HCT116 (cell line): ENCODE measurements at regions not wholly inside any gene's neighbourhood (a gene's known extent, or its start where the extent isn't known, plus 50 kb on each side); places are given as distances from the start of the nearest gene placed in this dataset.
A peak's percentile ranks its signal among the peaks of the same experiment; 100 is the strongest.

Source experiments
- ATAC-seq: fragments of 200-7000 bp; cut with Tn5 transposase; 2 replicates; pipeline ENCODE4 v1.9.1; 2020; ENCODE audit warnings: mild to moderate bottlenecking, moderate library complexity
- BruUV-seq: library from RNA; stranded (reverse); fragments of 400-500 nt; replicated peaks from 2 replicates; lab custom pipeline; 2021; lab: Mats Ljungman, UMichigan
- CTCF ChIA-PET: fragments of 300-600 bp; sonication (Branson Sonifier 250); formaldehyde crosslinking; loops from one replicate; lab custom pipeline; 2021; ENCODE audit warnings: antibody characterized with exemption; lab: Charles Lee
- POLR2A ChIA-PET: fragments of 300-600, 350-600 bp; sonication (Branson Sonifier 250); formaldehyde crosslinking; loops from one replicate; lab custom pipeline; 2021; ENCODE audit warnings: antibody characterized with exemption; lab: Charles Lee
- RAD21 ChIA-PET, 2 experiments: fragments of 300-600 bp; sonication (Branson Sonifier 250); formaldehyde crosslinking; loops; one replicate each; lab custom pipeline; 2023; ENCODE audit warnings: low total read pairs in 2 of 2; ENCODE audit not compliant: uncharacterized antibody in 2 of 2, unreplicated experiment in 2 of 2, low non-redundant PET in 1 of 2; lab: Charles Lee
- DNase-seq: peaks from one replicate; pipeline ENCODE4 v3.0.0-alpha.2; 2010; ENCODE audit warnings: low read depth, low spot score
- H2AFZ ChIP-seq: fragments of 200-600 bp; shearing (Covaris generic), sonication (generic); 2 replicates; pipeline ENCODE4 v1.6.1; 2017; ENCODE audit warnings: low read depth, mixed run types, mixed read lengths, antibody characterized with exemption, low read length; ENCODE audit not compliant: poor library complexity, severe bottlenecking
- H3K27ac ChIP-seq: 2 replicates; pipeline ENCODE4 v1.5.1; 2012; ENCODE audit warnings: low read depth, low read length
- H3K27me3 ChIP-seq: fragments of 200-600 bp; sonication (generic); 2 replicates; pipeline ENCODE4 v1.6.1; 2016; ENCODE audit warnings: mixed run types, low read length, mixed read lengths; ENCODE audit not compliant: insufficient read depth
- H3K36me3 ChIP-seq, 2 experiments: fragments of 200-500 bp in 1 of 2; fragments of 200-600 bp in 1 of 2; sonication (Bioruptor generic) in 1 of 2; sonication (generic) in 1 of 2; 2 replicates each; pipeline versions ENCODE4 v1.5.1 to v1.6.1; 2014 to 2016; ENCODE audit warnings: low read length in 2 of 2, inconsistent platforms in 1 of 2, mixed read lengths in 1 of 2, mixed run types in 1 of 2; ENCODE audit not compliant: insufficient read depth in 2 of 2, control insufficient read depth in 1 of 2
- H3K4me1 ChIP-seq, 2 experiments: fragments of 200-600 bp in 1 of 2; sonication (generic) in 1 of 2; 2 replicates each; pipeline versions ENCODE4 v1.5.1 to v1.6.1; 2012 to 2017; ENCODE audit warnings: low read length in 2 of 2, inconsistent platforms in 1 of 2, mild to moderate bottlenecking in 1 of 2, mixed read lengths in 1 of 2, mixed run types in 1 of 2, moderate library complexity in 1 of 2; ENCODE audit not compliant: insufficient read depth in 2 of 2, control insufficient read depth in 1 of 2
- H3K4me2 ChIP-seq: fragments of 200-600 bp; sonication (generic); 2 replicates; pipeline ENCODE4 v1.6.1; 2017; ENCODE audit warnings: mixed run types, low read length, mixed read lengths
- H3K4me3 ChIP-seq, 2 experiments: fragments of 200-600 bp in 1 of 2; sonication (generic) in 1 of 2; replicated peaks in 1 of 2; 2 replicates each; pipeline ENCODE4 v1.5.1; 2011 to 2016; ENCODE audit warnings: low read length in 2 of 2, control low read depth in 1 of 2, low read depth in 1 of 2, mild to moderate bottlenecking in 1 of 2, mixed read lengths in 1 of 2, mixed run types in 1 of 2
- H3K79me2 ChIP-seq: fragments of 200-600 bp; sonication (generic); 2 replicates; pipeline ENCODE4 v1.6.1; 2017; ENCODE audit warnings: mild to moderate bottlenecking, mixed run types, low read length, moderate library complexity, mixed read lengths; ENCODE audit not compliant: insufficient read depth
- H3K9ac ChIP-seq: fragments of 200-600 bp; sonication (generic); 2 replicates; pipeline ENCODE4 v1.6.1; 2016; ENCODE audit warnings: low read length, mixed read lengths
- H3K9me2 ChIP-seq: fragments of 200-600 bp; sonication (generic), shearing (Covaris generic); 2 replicates; pipeline ENCODE4 v1.6.1; 2017; ENCODE audit warnings: mixed run types, mild to moderate bottlenecking, moderate library complexity; ENCODE audit not compliant: insufficient read depth
- H3K9me3 ChIP-seq, 2 experiments: fragments of 200-500 bp in 1 of 2; fragments of 200-600 bp in 1 of 2; sonication (Bioruptor generic) in 1 of 2; sonication (generic) in 1 of 2; 2 replicates each; pipeline ENCODE4 v1.6.1; 2014 to 2017; ENCODE audit warnings: low read length in 2 of 2, mixed read lengths in 2 of 2, inconsistent platforms in 1 of 2, low read depth in 1 of 2, mild to moderate bottlenecking in 1 of 2, mixed run types in 1 of 2, moderate library complexity in 1 of 2; ENCODE audit not compliant: control insufficient read depth in 1 of 2, insufficient read depth in 1 of 2
- H4K20me1 ChIP-seq: fragments of 200-600 bp; sonication (generic), shearing (Covaris generic); 2 replicates; pipeline ENCODE4 v1.6.1; 2017; ENCODE audit warnings: mixed run types, mild to moderate bottlenecking, moderate library complexity; ENCODE audit not compliant: insufficient read depth
- CEBPB ChIP-seq: IDR thresholded peaks from 2 replicates; pipeline ENCODE4 v1.6.1; 2012; ENCODE audit warnings: low read depth
- EGR1 ChIP-seq: IDR thresholded peaks from 2 replicates; pipeline ENCODE4 v1.6.1; 2012; ENCODE audit warnings: low read depth
- EZH2 ChIP-seq: fragments of 200-600 bp; sonication (generic); IDR thresholded peaks from 2 replicates; pipeline ENCODE4 v1.6.1; 2017; ENCODE audit warnings: antibody characterized with exemption, mixed run types
- POLR2AphosphoS5 ChIP-seq: IDR thresholded peaks from 2 replicates; pipeline ENCODE4 v1.6.1; 2011; ENCODE audit warnings: mild to moderate bottlenecking, low read depth, low read length, moderate library complexity
- RAD21 ChIP-seq: IDR thresholded peaks from 2 replicates; pipeline ENCODE4 v1.6.1; 2012; ENCODE audit warnings: low read depth, mild to moderate bottlenecking
- SP1 ChIP-seq: IDR thresholded peaks from 2 replicates; pipeline ENCODE4 v1.6.1; 2012; ENCODE audit warnings: low read depth
- TCF7L2 ChIP-seq: IDR thresholded peaks from 2 replicates; pipeline ENCODE4 v1.7.0; 2011; ENCODE audit warnings: borderline replicate concordance, inconsistent platforms; ENCODE audit not compliant: insufficient read depth, insufficient read length; ENCODE audit errors: extremely low read depth
- YY1 ChIP-seq: IDR thresholded peaks from 2 replicates; pipeline ENCODE4 v1.6.1; 2011; ENCODE audit warnings: low read length, low read depth, moderate library complexity, mild to moderate bottlenecking; ENCODE audit not compliant: insufficient replicate concordance; ENCODE audit errors: extremely low read depth
- intact Hi-C: fragments of 100-400 bp; cut with micrococcal nuclease; formaldehyde crosslinking; loops from 2 replicates; pipeline ENCODE4 v1.10.0; 2022
- TF ChIP-seq, protein P1 (sequence below): IDR thresholded peaks from 2 replicates; pipeline ENCODE4 v1.6.1; 2011; ENCODE audit warnings: mild to moderate bottlenecking, low read length, moderate library complexity; ENCODE audit not compliant: insufficient replicate concordance; ENCODE audit errors: extremely low read depth

DNA sequence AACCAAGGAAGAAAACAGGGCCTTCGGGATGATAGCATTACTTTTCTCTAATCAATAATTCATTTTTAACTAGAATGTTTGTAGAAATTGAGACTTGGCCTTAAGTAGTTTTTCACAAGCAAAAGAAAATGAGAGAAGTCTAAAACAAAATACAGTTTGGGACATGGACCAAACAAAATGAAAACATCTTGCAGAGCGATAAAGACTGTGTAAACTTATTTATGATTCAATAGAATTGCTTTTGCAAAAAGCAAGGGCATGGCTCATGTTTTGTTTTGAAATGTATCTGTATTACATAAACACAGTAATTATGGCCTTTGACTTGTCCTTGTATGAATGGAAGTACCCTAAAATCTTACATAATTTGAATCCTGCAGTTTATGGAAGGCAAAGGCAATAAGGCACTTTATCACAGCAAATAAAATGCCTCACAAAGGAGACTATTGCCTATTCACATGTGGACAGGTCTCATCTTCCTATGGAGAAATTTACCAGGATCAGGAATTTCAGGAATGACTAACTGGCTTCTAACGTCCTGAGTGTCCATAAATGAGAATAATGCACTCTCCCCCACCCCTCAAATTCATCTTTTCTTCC is 295.2 kb downstream of the PTEN start:
- H4K20me1 ChIP-seq: no peaks in the 10 kb centered on the region
- no peak overlapping the region for H3K9ac ChIP-seq
- CTCF ChIA-PET: no interaction called here
- POLR2A ChIA-PET: interaction anchor here (0.6 kb wide), 1 partner anchor 299 kb away, joined by 4 read pairs; no protein-coding TSS in a partner anchor
- H3K9me3 ChIP-seq: no peaks in the 10 kb centered on the region
- intact Hi-C loops: no loop called here
- H3K27ac ChIP-seq: no peak overlapping the region
- no peaks in the 10 kb centered on the region for H3K36me3 ChIP-seq
- H2AFZ ChIP-seq: peak overlapping the region; percentile 69
- H3K9me2 ChIP-seq: no peaks in the 10 kb centered on the region
- DNase-seq: no peak
- peaks cover 0 to 27% of the 10 kb centered on the region in 2 experiments; a peak in 2 of 4 replicates for H3K4me1 ChIP-seq
- H3K27me3 ChIP-seq: no peaks in the 10 kb centered on the region
- RAD21 ChIA-PET: no interaction called here
- TF ChIP-seq RAD21 (no peak), EZH2 (no peak), EGR1 (no peak)
- TF ChIP-seq, all 23 proteins: peak for 0
- H3K4me3 ChIP-seq: no peak overlapping the region
- no peaks in the 10 kb centered on the region for H3K79me2 ChIP-seq
- BruUV-seq: no TSS peak
- ATAC-seq: no peak
- 0 out of 2 replicates have a peak overlapping the region, but pooled peaks have one; percentile 24 for H3K4me2 ChIP-seq

DNA sequence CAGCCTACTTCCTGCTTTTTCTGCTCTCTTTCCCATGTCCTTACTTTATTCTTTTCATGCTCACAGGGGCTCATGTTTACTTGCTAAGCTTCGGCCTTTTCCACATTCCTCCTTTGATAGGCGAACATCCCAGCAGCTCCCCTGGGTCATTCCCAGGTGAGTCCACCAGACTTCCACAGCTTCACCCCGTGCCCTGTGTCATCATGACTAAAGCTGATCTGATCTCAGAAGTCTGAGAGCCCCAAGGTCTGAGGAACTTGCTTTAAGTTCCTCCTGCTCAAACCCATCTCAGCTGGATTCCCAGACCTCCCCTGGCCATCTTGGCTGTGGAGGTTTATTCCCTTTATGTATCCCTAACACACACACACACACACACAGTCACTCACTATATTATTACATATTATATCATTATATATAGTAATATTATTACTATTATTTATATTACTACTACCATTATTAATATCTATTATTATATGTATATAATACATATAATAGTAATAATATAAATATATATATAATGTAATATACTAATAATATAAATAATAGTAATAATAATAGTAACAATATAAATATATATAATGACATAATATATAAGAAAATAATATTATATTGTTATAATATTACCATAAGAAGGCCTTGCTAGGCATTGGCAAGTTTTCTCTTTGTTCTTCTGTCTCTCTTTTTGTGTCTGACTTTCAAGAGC is 295.9 kb downstream of the PTEN start:
- CTCF ChIA-PET: no interaction called here
- Histone ChIP-seq H3K27ac (no peak overlapping the region), H3K36me3 (no peaks in the 10 kb centered on the region), H3K4me2 (no peak overlapping the region), H3K9me3 (no peaks in the 10 kb centered on the region), H3K9me2 (no peaks in the 10 kb centered on the region), H3K27me3 (no peaks in the 10 kb centered on the region), H3K4me3 (no peak overlapping the region), H2AFZ (peak overlapping the region; percentile 69), H4K20me1 (no peaks in the 10 kb centered on the region), H3K79me2 (no peaks in the 10 kb centered on the region), H3K9ac (no peak overlapping the region), H3K4me1 (peaks cover 0 to 27% of the 10 kb centered on the region in 2 experiments; a peak in 2 of 4 replicates)
- ATAC-seq (no peak), DNase-seq (no peak)
- intact Hi-C loops: no loop called here
- BruUV-seq: no TSS peak
- TF ChIP-seq TCF7L2 (no peak), CEBPB (no peak), EZH2 (no peak), YY1 (no peak), SP1 (no peak), POLR2AphosphoS5 (no peak), EGR1 (no peak)
- TF ChIP-seq, protein P1, sequence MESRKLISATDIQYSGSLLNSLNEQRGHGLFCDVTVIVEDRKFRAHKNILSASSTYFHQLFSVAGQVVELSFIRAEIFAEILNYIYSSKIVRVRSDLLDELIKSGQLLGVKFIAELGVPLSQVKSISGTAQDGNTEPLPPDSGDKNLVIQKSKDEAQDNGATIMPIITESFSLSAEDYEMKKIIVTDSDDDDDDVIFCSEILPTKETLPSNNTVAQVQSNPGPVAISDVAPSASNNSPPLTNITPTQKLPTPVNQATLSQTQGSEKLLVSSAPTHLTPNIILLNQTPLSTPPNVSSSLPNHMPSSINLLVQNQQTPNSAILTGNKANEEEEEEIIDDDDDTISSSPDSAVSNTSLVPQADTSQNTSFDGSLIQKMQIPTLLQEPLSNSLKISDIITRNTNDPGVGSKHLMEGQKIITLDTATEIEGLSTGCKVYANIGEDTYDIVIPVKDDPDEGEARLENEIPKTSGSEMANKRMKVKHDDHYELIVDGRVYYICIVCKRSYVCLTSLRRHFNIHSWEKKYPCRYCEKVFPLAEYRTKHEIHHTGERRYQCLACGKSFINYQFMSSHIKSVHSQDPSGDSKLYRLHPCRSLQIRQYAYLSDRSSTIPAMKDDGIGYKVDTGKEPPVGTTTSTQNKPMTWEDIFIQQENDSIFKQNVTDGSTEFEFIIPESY: no peak
- RAD21 ChIA-PET: no interaction called here
- POLR2A ChIA-PET: no interaction called here
